Spleen (tissue), 11 donors: ENCODE measurements at regions not wholly inside any gene's neighbourhood (a gene's known extent, or its start where the extent isn't known, plus 50 kb on each side); places are given as distances from the start of the nearest gene placed in this dataset.

Source experiments
- DNase-seq: peaks from one replicate; pipeline ENCODE4 v3.0.0-alpha.2; 2020
- H3K27ac ChIP-seq, 8 donors: fragments of 200-600 bp; sonication (generic) in 7 of 8; 1 replicate in 4 of 8; 2 replicates in 4 of 8; pipeline versions ENCODE4 v1.5.0 to v1.8.0; 2016 to 2021; ENCODE audit warnings: inconsistent platforms in 4 of 8, mild to moderate bottlenecking in 4 of 8, moderate library complexity in 1 of 8
- H3K27me3 ChIP-seq, 7 donors: fragments of 200-600 bp; sonication (generic) in 6 of 7; replicated peaks in 1 of 7; 1 replicate in 4 of 7; 2 replicates in 3 of 7; pipeline versions ENCODE4 v1.5.0 to v1.8.0; 2016 to 2021; ENCODE audit warnings: inconsistent platforms in 3 of 7, mild to moderate bottlenecking in 1 of 7
- H3K36me3 ChIP-seq, 6 donors: fragments of 200-600 bp; sonication (generic) in 5 of 6; 1 replicate in 4 of 6; 2 replicates in 2 of 6; pipeline versions ENCODE4 v1.5.0 to v1.8.0; 2016 to 2021; ENCODE audit warnings: inconsistent platforms in 2 of 6
- H3K4me1 ChIP-seq, 6 donors: fragments of 200-600 bp; sonication (generic) in 5 of 6; 1 replicate in 3 of 6; 2 replicates in 3 of 6; pipeline versions ENCODE4 v1.5.0 to v1.8.0; 2016 to 2021; ENCODE audit warnings: inconsistent platforms in 3 of 6
- H3K4me3 ChIP-seq, 8 donors: fragments of 200-600 bp; sonication (generic) in 7 of 8; 1 replicate in 4 of 8; 2 replicates in 4 of 8; pipeline versions ENCODE4 v1.5.0 to v1.8.0; 2016 to 2021; ENCODE audit warnings: inconsistent platforms in 4 of 8, mild to moderate bottlenecking in 4 of 8, moderate library complexity in 2 of 8
- H3K9me3 ChIP-seq, 8 donors: fragments of 200-600 bp; sonication (generic) in 7 of 8; 1 replicate in 4 of 8; 2 replicates in 4 of 8; pipeline versions ENCODE4 v1.5.0 to v1.8.0; 2016 to 2021; ENCODE audit warnings: inconsistent platforms in 4 of 8
- POLR2A ChIP-seq, 3 donors: fragments of 450-650 bp; IDR thresholded peaks; one replicate each; pipeline ENCODE4 v1.5.1; 2017; ENCODE audit warnings: antibody characterized with exemption in 3 of 3, mild to moderate bottlenecking in 1 of 3
- POLR2AphosphoS5 ChIP-seq, 3 donors: sonication (generic); formaldehyde crosslinking; IDR thresholded peaks; one replicate each; pipeline ENCODE4 v1.5.1; 2017; ENCODE audit warnings: antibody characterized with exemption in 3 of 3
- WGBS, 5 donors: extraction: QIAGEN DNeasy Blood & Tissue Kit in 3 of 5; methylation state at CpG; one replicate each; pipeline versions ENCODE4 v1.1.5 to v1.1.7; 2013 to 2018; 5-methylcytosine and 5-hydroxymethylcytosine counted together
- intact Hi-C: fragments of 100-400 bp; cut with DNase I; formaldehyde crosslinking; loops from one replicate; pipeline ENCODE4 v1.15.0; 2023; ENCODE audit warnings: low total_unique reads
- TF ChIP-seq, protein P1 (sequence below), 11 experiments: fragments of 200-600 bp in 7 of 11; fragments of 450-650 bp in 4 of 11; sonication (generic) in 4 of 11; IDR thresholded peaks in 8 of 11; conservative IDR thresholded peaks in 3 of 11; 1 replicate in 7 of 11; 2 replicates in 4 of 11; pipeline versions ENCODE4 v1.4.0 to v1.8.0; 2016 to 2021; ENCODE audit warnings: antibody characterized with exemption in 11 of 11, inconsistent platforms in 4 of 11, mild to moderate bottlenecking in 1 of 11
- donor health status: healthy with polysubstance abuse.
- donor health status: DM: no; HTN: no; CAD: no; lungs with moderate emphysema.
- donor health status: DM: no; HTN: no; CAD: no.
- donor health status: Bipolar disorder and iron deficiency.
- donor health status: healthy.
- donor health status: DM: no; HTN: no; CAD: no.
- donor health status: DM: yes; HTN: yes; CAD: no.

DNA sequence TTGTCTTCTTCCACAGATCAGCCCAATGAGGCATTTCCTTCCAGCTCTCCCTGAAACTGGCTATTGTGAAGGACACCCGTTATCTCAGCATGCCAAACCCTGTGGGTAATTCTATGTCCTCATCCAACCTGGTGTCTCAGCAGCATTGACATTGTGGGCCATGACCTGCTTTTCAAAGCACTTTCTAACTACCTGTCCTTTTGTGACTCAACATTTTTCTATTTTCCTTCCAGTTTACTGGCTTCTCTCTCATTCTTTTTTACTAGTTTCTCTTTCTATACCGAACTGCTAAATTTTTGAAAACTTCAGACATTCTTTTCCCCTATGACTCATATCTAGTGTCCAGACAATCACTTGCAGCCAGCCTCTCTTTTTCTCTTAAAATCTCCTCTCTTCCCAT is 136.4 kb upstream of the HTR2A start:
- Histone ChIP-seq H3K27ac (peak overlapping the region in 1 of 8 donors; percentile 44), H3K27me3 (no peaks in the 10 kb centered on the region), H3K4me3 (no peak overlapping the region), H3K4me1 (peaks cover 0 to 10% (median 5%) of the 10 kb centered on the region in 6 donors), H3K36me3 (no peaks in the 10 kb centered on the region), H3K9me3 (no peaks in the 10 kb centered on the region)
- TF ChIP-seq POLR2AphosphoS5 (IDR thresholded peaks at IDR 0.05) (no peak), POLR2A (IDR thresholded peaks at IDR 0.05) (no peak)
- TF ChIP-seq, protein P1, sequence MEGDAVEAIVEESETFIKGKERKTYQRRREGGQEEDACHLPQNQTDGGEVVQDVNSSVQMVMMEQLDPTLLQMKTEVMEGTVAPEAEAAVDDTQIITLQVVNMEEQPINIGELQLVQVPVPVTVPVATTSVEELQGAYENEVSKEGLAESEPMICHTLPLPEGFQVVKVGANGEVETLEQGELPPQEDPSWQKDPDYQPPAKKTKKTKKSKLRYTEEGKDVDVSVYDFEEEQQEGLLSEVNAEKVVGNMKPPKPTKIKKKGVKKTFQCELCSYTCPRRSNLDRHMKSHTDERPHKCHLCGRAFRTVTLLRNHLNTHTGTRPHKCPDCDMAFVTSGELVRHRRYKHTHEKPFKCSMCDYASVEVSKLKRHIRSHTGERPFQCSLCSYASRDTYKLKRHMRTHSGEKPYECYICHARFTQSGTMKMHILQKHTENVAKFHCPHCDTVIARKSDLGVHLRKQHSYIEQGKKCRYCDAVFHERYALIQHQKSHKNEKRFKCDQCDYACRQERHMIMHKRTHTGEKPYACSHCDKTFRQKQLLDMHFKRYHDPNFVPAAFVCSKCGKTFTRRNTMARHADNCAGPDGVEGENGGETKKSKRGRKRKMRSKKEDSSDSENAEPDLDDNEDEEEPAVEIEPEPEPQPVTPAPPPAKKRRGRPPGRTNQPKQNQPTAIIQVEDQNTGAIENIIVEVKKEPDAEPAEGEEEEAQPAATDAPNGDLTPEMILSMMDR (IDR thresholded peaks at IDR 0.05 in 8 of 11, conservative IDR thresholded peaks at IDR 0.05 in 3 of 11), result no peak
- DNase-seq, result no peak
- WGBS, 5 donors, result 46 to 61% (median 57%) methylated on average over 2 of the region's 2 CpGs
- intact Hi-C loops, result no loop called here

DNA sequence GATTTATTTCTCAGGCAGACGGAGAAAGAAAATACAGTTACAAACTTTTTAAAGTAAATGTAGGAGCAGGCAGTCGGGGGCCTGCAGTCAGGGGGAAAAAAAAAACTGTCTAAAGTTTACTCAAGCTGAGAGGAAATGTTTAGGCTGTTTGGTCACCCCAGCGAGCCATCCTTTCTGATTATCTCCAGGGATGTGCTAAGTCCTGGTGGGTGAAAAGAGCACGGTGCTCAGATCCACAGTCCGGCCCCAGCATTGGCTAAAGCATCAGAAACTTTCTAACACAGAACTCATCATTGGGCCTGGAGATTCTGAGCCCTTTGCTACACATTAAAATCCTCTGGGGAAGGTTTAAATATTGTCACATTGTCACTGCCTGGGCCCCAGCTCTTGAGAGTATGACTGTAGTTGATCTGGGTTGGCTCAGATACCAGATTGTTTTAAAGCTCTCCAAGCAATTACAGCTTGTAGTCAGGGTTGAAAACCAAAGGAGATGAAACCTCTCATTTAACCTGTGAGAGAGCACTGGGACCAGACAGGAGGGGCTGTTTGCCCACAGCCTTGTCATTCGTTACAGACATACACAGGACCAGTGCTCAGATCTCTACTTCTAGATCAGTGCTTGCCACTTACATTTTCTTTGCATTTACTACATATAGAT is 131.1 kb upstream of the HTR2A start:
- H3K9me3 ChIP-seq, result no peaks in the 10 kb centered on the region
- intact Hi-C loops, result no loop called here
- H3K27me3 ChIP-seq, result no peaks in the 10 kb centered on the region
- no peak overlapping the region for H3K27ac ChIP-seq
- H3K4me1 ChIP-seq, result peaks cover 0 to 4% (median 0%) of the 10 kb centered on the region in 6 donors
- H3K36me3 ChIP-seq, result no peaks in the 10 kb centered on the region
- no peak for DNase-seq
- no peak for TF ChIP-seq POLR2AphosphoS5 (IDR thresholded peaks at IDR 0.05)
- TF ChIP-seq POLR2A (IDR thresholded peaks at IDR 0.05), result no peak
- TF ChIP-seq, protein P1 (IDR thresholded peaks at IDR 0.05 in 8 of 11, conservative IDR thresholded peaks at IDR 0.05 in 3 of 11), result no peak
- no peak overlapping the region for H3K4me3 ChIP-seq
- 64 to 82% (median 75%) methylated on average over 6 of the region's 6 CpGs for WGBS, 5 donors

DNA sequence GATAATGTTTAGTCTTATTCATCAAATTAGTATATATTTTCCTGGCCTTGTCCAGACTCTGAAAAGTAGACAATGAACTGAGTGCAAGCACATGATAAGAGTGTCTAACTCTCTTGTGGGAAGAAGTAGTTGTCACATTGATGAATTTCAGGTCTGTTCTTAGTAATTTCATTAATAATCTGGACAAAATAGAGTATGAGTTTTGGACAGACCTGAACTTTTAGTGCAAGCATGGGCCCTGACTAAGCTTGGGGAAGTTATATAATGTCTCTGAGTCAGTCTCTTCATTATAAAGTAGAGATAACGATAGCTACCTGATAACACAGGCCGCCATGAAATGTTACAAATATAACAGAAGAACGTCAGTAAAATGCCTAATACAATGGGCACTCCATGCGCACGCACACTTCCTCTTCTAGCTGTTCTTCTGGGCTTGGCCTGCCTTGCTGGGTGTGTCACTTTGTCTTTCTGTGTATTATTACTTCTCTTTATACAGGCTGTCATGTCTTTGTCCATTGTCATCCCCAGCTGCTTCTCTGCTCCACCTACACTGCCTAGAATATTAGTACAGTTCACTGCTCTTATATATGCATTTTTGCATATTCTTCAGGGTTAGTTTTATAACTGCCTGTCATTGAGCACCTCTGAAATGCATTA is 129.1 kb upstream of the HTR2A start:
- 54 to 71% (median 62%) methylated on average over 5 of the region's 5 CpGs for WGBS, 5 donors
- DNase-seq, result no peak

DNA sequence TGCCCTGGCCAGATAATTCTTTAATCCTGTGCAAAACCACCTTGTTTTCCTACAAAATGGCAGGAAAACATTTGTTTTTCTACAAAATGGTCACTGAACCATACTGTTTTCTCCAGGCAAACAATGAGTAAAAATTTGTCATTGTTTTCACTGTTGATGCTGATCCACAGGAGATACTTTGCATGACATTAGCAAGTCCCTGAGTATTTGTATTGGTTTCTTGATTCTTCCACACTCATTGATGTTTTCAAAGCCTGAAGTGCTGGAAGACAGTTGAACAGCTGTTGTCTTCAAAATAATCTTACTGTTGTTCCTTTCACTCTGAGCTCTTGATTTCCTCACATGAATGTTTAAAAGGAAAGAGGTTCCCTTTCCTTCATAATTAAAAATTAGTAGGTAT is 123.1 kb upstream of the HTR2A start:
- H3K36me3 ChIP-seq, result no peaks in the 10 kb centered on the region

More for the DNA sequence above, 129.1 kb upstream of the HTR2A start:
- peaks cover 0 to 4% (median 0%) of the 10 kb centered on the region in 6 donors for H3K4me1 ChIP-seq
- H3K27ac ChIP-seq, result no peak overlapping the region
- H3K36me3 ChIP-seq, result no peaks in the 10 kb centered on the region
- no peaks in the 10 kb centered on the region for H3K9me3 ChIP-seq
- intact Hi-C loops, result no loop called here
- TF ChIP-seq POLR2AphosphoS5 (IDR thresholded peaks at IDR 0.05), result no peak
- H3K4me3 ChIP-seq, result no peak overlapping the region
- no peaks in the 10 kb centered on the region for H3K27me3 ChIP-seq

More for the DNA sequence above, 123.1 kb upstream of the HTR2A start:
- intact Hi-C loops, result no loop called here
- no peak overlapping the region for H3K27ac ChIP-seq
- DNase-seq, result no peak
- no peak overlapping the region for H3K4me3 ChIP-seq
- TF ChIP-seq POLR2A (IDR thresholded peaks at IDR 0.05) (no peak), POLR2AphosphoS5 (IDR thresholded peaks at IDR 0.05) (no peak)
- TF ChIP-seq, protein P1 (IDR thresholded peaks at IDR 0.05 in 8 of 11, conservative IDR thresholded peaks at IDR 0.05 in 3 of 11), result no peak
- H3K27me3 ChIP-seq, result no peaks in the 10 kb centered on the region
- no peaks in the 10 kb centered on the region for H3K4me1 ChIP-seq
- peaks cover 0 to 9% (median 0%) of the 10 kb centered on the region in 8 donors for H3K9me3 ChIP-seq
